A673 (cell line): ENCODE measurements at regions not wholly inside any gene's neighbourhood (a gene's known extent, or its start where the extent isn't known, plus 50 kb on each side); places are given as distances from the start of the nearest gene placed in this dataset.
"Not testable (repeated sequence)": the region's sequence is repeated elsewhere in the genome, so short reads cannot be mapped to it uniquely, and the experiment has no call there.

ENCODE experiments used
- BruUV-seq: library from RNA; stranded (reverse); fragments of 400-500 nt; replicated peaks from 2 replicates; lab custom pipeline; 2021; lab: Mats Ljungman, UMichigan
- CTCF ChIA-PET: fragments of 300-600 bp; sonication (Branson Sonifier 250); formaldehyde crosslinking; loops from one replicate; lab custom pipeline; 2022; ENCODE audit warnings: antibody characterized with exemption; lab: Charles Lee
- POLR2A ChIA-PET: fragments of 300-600 bp; sonication (Branson Sonifier 250); formaldehyde crosslinking; loops from one replicate; lab custom pipeline; 2022; ENCODE audit warnings: antibody characterized with exemption; ENCODE audit not compliant: low non-redundant PET; lab: Charles Lee
- DNase-seq: peaks from one replicate; pipeline ENCODE4 v3.0.0-alpha.2; 2015; ENCODE audit warnings: low spot score
- H3K27ac ChIP-seq: fragments of 200-600 bp; sonication (generic); 2 replicates; pipeline ENCODE4 v1.5.1; 2016; ENCODE audit warnings: mixed run types, low read depth, mild to moderate bottlenecking, mixed read lengths, antibody characterized with exemption, low read length; ENCODE audit not compliant: poor library complexity, severe bottlenecking
- H3K27me3 ChIP-seq: fragments of 200-600 bp; sonication (generic); replicated peaks from 2 replicates; pipeline ENCODE4 v1.6.1; 2017; ENCODE audit warnings: mixed run types, low read depth, mild to moderate bottlenecking, mixed read lengths, antibody characterized with exemption, low read length; ENCODE audit not compliant: insufficient read depth, poor library complexity
- H3K36me3 ChIP-seq: fragments of 200-600 bp; sonication (generic); 2 replicates; pipeline ENCODE4 v1.6.1; 2016; ENCODE audit warnings: mixed run types, mild to moderate bottlenecking, mixed read lengths, antibody characterized with exemption, low read length; ENCODE audit not compliant: insufficient read depth, poor library complexity, severe bottlenecking
- H3K4me1 ChIP-seq: fragments of 200-600 bp; sonication (generic); 2 replicates; pipeline ENCODE4 v1.6.1; 2017; ENCODE audit warnings: mixed run types, mild to moderate bottlenecking, mixed read lengths, antibody characterized with exemption, low read length; ENCODE audit not compliant: insufficient read depth, poor library complexity, severe bottlenecking
- H3K4me3 ChIP-seq: fragments of 200-600 bp; sonication (generic); 2 replicates; pipeline ENCODE4 v1.5.1; 2016; ENCODE audit warnings: low read depth, mixed run types, mild to moderate bottlenecking, mixed read lengths, low read length; ENCODE audit not compliant: poor library complexity, severe bottlenecking
- H3K9me3 ChIP-seq: fragments of 200-600 bp; sonication (generic); 2 replicates; pipeline ENCODE4 v1.6.1; 2016; ENCODE audit warnings: mixed run types, low read depth, mild to moderate bottlenecking, mixed read lengths, antibody characterized with exemption, low read length; ENCODE audit not compliant: poor library complexity, severe bottlenecking
- CTCF ChIP-seq: fragments of 300-800, 200-600 bp; sonication (generic); conservative IDR thresholded peaks from 2 replicates; pipeline ENCODE4 v1.5.1; 2017; ENCODE audit warnings: low read depth, mild to moderate bottlenecking, antibody characterized with exemption, low read length, moderate library complexity, mixed read lengths
- EZH2 ChIP-seq: fragments of 200-600 bp; sonication (generic); IDR thresholded peaks from 2 replicates; pipeline ENCODE4 v1.6.1; 2017; ENCODE audit warnings: borderline replicate concordance, low read depth, mild to moderate bottlenecking, mixed read lengths, antibody characterized with exemption, low read length; ENCODE audit not compliant: poor library complexity, severe bottlenecking
- intact Hi-C: fragments of 100-400 bp; cut with micrococcal nuclease; formaldehyde crosslinking; loops from one replicate; pipeline ENCODE4 v1.10.0; 2022; ENCODE audit not compliant: unreplicated experiment

GRCh38 chr15:53126144-53126543 is 336.0 kb upstream of the ONECUT1 start:
- BruUV-seq: no TSS peak
- intact Hi-C loops: no loop called here
- Histone ChIP-seq H3K27me3 (no peaks in the 10 kb centered on the region), H3K36me3 (no peaks in the 10 kb centered on the region), H3K4me1 (no peaks in the 10 kb centered on the region), H3K27ac (no peak overlapping the region), H3K4me3 (no peak overlapping the region), H3K9me3 (no peaks in the 10 kb centered on the region)
- CTCF ChIA-PET: no interaction called here
- DNase-seq: peak; percentile 3
- POLR2A ChIA-PET: no interaction called here
- TF ChIP-seq EZH2: no peak
- no peak for TF ChIP-seq CTCF

GRCh38 chr15:53122818-53123217 is 332.7 kb upstream of the ONECUT1 start:
- POLR2A ChIA-PET: no interaction called here
- BruUV-seq: no TSS peak
- Histone ChIP-seq H3K27me3 (no peaks in the 10 kb centered on the region), H3K27ac (no peak overlapping the region), H3K36me3 (no peaks in the 10 kb centered on the region), H3K9me3 (no peaks in the 10 kb centered on the region), H3K4me3 (no peak overlapping the region), H3K4me1 (no peaks in the 10 kb centered on the region)
- DNase-seq: no peak
- CTCF ChIA-PET: no interaction called here
- intact Hi-C loops: no loop called here
- TF ChIP-seq EZH2: no peak
- no peak for TF ChIP-seq CTCF

GRCh38 chr15:53116915-53117314 is 326.8 kb upstream of the ONECUT1 start:
- H3K4me3 ChIP-seq, DNase-seq, intact Hi-C loops, H3K27me3 ChIP-seq, CTCF ChIA-PET, POLR2A ChIA-PET, H3K4me1 ChIP-seq, BruUV-seq, H3K9me3 ChIP-seq, H3K36me3 ChIP-seq, H3K27ac ChIP-seq: not testable (repeated sequence)

- Histone ChIP-seq H3K4me1 (no peaks in the 10 kb centered on the region), H3K9me3 (no peaks in the 10 kb centered on the region), H3K27ac (no peak overlapping the region), H3K36me3 (no peaks in the 10 kb centered on the region), H3K27me3 (no peaks in the 10 kb centered on the region), H3K4me3 (no peak overlapping the region)
- no TSS peak for BruUV-seq
- CTCF ChIA-PET: no interaction called here
- intact Hi-C loops: no loop called here
- POLR2A ChIA-PET: no interaction called here
- no peak for TF ChIP-seq CTCF
- TF ChIP-seq EZH2: no peak
- no peak for DNase-seq
Observed at GRCh38 chr15:53116169-53116568, 326.0 kb upstream of the ONECUT1 start.
